HG03354 (cell line): ENCODE measurements at regions not wholly inside any gene's neighbourhood (a gene's known extent, or its start where the extent isn't known, plus 50 kb on each side); places are given as distances from the start of the nearest gene placed in this dataset.
"Not testable (repeated sequence)": the region's sequence is repeated elsewhere in the genome, so short reads cannot be mapped to it uniquely, and the experiment has no call there.

ENCODE experiments used
- ATAC-seq: cut with Tn5 transposase; IDR thresholded peaks from one replicate; pipeline ENCODE4 v1.9.1; 2021; ENCODE audit warnings: mild to moderate bottlenecking; ENCODE audit not compliant: unreplicated experiment, poor library complexity, severe bottlenecking

GRCh38 chr3:72169561-72170472 lies 384.9 kb upstream of the PROK2 start:
- ATAC-seq: no peak

- ATAC-seq: no peak
These were observed 384.2 kb upstream of the PROK2 start for GRCh38 chr3:72169120-72169519.

GRCh38 chr3:72165808-72166207 lies 380.9 kb upstream of the PROK2 start:
- no peak for ATAC-seq

GRCh38 chr3:72165317-72165716 lies 380.4 kb upstream of the PROK2 start:
- no peak for ATAC-seq

GRCh38 chr3:72164635-72164978 lies 379.7 kb upstream of the PROK2 start:
- ATAC-seq: no peak

GRCh38 chr3:72163809-72164634 lies 379.1 kb upstream of the PROK2 start:
- peak; percentile 89 for ATAC-seq

- ATAC-seq: no peak
These were observed 377.8 kb upstream of the PROK2 start for GRCh38 chr3:72162649-72163184.

DNA sequence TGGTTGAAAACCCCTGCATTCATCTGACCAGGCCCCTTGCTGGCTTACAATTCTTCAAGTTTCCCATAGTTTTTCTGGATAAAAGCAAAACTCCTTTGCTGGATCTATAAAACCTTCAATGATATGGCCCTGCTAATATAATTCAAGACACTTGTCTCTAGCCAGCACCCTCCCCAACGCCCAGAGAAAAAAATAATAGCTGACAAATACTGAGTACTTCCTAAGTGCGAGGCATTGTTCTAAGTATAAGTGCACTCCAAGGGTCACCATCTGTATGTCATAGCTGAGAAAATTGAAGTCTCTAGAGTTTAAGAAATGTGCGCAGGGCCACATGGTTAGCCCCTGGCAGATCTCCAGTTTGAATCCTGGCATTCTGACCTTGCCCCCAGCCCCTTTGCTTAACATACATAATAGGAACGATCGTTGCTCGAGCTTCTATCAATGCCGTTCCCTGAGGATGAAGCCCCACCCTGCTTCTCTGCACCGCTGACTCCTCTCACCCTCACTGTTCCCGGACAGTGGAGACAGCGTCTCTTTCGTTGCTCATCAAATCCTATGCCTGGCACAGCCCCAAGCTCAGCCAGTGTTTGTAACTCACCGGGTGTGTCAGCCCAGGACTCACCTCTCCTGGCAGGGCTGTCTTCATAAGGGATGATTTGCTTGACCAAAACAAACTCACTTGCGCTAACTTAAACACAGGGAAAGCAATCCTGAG lies 377.1 kb upstream of the PROK2 start:
- no peak for ATAC-seq

GRCh38 chr3:72161285-72161684 lies 376.3 kb upstream of the PROK2 start:
- ATAC-seq: not testable (repeated sequence)

DNA sequence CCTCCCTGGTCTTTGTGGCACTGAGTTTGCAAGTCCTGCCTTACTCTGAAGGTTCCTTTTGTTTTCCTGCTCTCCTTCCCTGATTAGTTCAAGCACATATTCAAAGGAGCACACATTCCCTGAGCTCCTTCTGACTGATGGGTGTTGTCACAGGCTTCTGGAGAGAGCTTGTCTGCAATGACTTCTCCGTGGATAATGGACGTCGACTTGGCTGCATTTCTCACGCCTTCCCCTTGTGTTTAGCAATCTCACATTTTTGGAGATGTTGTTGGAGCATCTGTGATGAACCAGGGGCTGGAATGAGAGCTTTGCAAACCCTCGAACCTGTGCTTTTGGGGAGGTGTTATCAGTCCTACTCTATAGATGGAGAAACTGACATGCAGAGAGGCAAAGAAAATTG lies 375.4 kb upstream of the PROK2 start:
- ATAC-seq: no peak

DNA sequence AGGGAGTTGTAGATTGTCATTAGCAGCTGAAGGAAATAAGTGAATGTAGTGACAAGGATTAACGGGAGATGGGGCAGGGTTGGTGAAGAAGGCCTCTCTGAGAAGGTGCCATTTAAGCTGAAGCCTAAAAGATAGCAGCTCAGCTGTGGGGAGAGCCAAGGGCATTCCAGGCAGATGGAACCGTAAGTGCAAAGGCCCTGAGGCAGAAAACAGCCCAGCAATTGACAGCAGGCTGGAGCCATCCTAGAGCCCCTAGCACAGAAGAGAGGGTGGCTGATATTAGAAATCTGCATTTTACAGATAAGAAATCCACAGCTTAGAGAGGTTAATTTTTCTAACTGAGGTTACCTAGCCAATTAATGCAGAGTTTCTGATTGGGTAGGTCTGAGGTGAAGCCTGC lies 374.5 kb upstream of the PROK2 start:
- ATAC-seq: no peak

- ATAC-seq: no peak
These were observed 373.8 kb upstream of the PROK2 start for GRCh38 chr3:72158639-72159326.

- ATAC-seq: peak; percentile 80
These were observed 373.0 kb upstream of the PROK2 start for GRCh38 chr3:72157748-72158638.

DNA sequence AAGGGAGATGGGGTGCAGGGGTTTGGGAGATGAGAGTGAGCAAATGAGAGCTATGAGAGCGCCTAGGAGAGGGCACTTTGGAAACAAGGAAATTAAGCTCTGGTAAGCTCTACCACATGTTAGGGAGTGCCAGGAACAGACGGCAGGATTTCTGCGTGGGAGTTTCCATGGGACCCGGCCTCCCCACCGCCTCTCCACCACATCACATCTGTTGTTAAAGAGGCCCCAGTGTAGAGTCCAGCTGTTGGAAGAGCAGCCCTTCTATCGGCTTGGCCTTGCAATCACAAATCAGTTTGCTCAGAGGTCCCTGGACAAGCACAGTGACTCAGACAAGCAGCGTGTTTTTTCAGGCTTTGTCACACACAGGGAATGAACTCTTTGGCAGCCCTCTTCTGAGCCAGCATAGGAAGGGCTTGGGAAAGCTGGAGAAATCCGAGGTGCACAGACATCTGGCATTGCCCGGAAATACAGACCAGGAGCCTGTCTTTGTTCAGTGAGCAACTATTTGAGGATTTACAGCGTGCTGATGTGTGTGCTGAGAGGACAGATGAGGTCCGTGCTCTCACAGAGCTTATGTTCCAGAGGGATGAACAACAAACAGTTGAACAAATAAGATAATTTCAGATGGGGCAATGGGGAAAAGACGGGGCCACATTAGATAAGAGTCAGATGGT lies 370.6 kb upstream of the PROK2 start:
- no peak for ATAC-seq

DNA sequence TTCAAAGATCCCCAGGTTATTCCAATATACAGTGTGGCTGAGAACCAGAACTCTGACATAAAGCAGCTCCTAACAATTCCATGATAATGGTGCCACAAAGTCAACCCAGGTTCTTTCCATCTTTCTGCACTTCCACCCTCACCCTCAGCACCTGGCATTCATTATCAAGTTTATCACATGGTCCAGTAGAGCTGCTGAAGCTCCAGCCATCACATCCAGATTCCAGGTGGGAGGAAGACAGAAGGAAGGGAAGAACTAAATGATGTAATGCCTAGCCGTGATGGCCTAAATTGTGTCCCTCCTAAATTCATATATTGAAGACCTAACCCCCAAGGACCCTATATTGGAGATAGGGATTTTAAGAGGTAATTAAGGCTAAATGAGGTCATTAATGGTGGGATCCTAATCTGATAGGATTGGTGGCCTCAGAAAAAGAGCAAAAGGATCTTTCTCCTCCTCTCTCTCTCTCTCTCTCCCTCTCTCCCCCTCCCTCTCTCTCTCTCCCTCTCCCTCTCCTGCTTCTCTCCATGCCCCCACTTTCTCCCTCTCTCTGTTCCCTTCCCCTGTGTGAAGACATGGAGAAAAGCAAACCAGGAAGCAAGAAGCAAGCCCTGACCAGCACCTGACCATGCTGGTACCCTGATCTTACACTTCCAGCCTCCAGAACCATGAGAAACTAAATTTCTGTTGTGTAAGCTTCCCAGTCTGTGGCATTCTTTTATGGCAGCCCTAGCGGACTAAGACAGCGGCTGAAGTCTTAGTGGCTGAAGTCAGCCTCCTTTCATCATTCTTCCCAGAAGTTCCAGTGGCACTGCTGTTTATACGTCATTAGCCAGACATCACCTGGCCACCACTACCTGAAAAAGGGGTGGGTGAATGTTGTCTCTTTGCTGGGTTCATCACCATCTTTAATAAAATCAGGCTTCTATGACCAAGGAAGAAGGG lies 369.7 kb upstream of the PROK2 start:
- ATAC-seq: no peak

- no peak for ATAC-seq
These were observed 368.7 kb upstream of the PROK2 start for GRCh38 chr3:72153477-72154314.
